ENCODE measurements at regions not wholly inside any gene's neighbourhood (a gene's known extent, or its start where the extent isn't known, plus 50 kb on each side); places are given as distances from the start of the nearest gene placed in this dataset.

DNA sequence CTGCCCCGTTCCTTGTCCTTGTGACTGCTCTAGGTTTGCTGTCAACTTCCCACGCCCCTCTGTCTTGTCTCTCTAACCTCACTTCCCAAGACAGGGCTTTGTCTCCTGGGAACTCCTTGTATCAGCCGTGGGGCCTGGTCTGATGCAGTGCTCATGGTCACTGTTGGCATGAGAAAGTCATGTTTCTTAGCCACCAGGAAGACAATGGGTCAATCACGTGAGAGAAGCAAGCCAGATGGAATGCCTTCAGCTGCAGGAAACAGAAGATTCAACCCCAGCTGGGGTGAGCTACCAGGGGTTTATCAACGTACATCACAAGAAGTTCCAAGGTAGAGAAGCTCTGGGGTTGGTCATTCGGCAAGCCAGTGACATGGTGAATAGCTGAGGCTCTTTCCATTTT lies 116.6 kb downstream of the IRF8 start:
- Mint-ChIP-seq H3K9me3 (ENCODE audit: unreplicated experiment) (no peaks in the 10 kb centered on the region), H3K27ac (ENCODE audit: unreplicated experiment) (no peak overlapping the region), H3K4me1 (ENCODE audit: low read depth, unreplicated experiment) (peaks cover 3% of the 10 kb centered on the region), H3K4me3 (ENCODE audit: unreplicated experiment) (no peak overlapping the region), H3K36me3 (ENCODE audit: unreplicated experiment) (peaks cover 13% of the 10 kb centered on the region), H3K27me3 (ENCODE audit: unreplicated experiment) (peaks cover 4% of the 10 kb centered on the region)
- TF ChIP-seq, protein P1, sequence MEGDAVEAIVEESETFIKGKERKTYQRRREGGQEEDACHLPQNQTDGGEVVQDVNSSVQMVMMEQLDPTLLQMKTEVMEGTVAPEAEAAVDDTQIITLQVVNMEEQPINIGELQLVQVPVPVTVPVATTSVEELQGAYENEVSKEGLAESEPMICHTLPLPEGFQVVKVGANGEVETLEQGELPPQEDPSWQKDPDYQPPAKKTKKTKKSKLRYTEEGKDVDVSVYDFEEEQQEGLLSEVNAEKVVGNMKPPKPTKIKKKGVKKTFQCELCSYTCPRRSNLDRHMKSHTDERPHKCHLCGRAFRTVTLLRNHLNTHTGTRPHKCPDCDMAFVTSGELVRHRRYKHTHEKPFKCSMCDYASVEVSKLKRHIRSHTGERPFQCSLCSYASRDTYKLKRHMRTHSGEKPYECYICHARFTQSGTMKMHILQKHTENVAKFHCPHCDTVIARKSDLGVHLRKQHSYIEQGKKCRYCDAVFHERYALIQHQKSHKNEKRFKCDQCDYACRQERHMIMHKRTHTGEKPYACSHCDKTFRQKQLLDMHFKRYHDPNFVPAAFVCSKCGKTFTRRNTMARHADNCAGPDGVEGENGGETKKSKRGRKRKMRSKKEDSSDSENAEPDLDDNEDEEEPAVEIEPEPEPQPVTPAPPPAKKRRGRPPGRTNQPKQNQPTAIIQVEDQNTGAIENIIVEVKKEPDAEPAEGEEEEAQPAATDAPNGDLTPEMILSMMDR (IDR thresholded peaks at IDR 0.05; ENCODE audit: partially characterized antibody, unreplicated experiment): no peak
- no peak for DNase-seq

DNA sequence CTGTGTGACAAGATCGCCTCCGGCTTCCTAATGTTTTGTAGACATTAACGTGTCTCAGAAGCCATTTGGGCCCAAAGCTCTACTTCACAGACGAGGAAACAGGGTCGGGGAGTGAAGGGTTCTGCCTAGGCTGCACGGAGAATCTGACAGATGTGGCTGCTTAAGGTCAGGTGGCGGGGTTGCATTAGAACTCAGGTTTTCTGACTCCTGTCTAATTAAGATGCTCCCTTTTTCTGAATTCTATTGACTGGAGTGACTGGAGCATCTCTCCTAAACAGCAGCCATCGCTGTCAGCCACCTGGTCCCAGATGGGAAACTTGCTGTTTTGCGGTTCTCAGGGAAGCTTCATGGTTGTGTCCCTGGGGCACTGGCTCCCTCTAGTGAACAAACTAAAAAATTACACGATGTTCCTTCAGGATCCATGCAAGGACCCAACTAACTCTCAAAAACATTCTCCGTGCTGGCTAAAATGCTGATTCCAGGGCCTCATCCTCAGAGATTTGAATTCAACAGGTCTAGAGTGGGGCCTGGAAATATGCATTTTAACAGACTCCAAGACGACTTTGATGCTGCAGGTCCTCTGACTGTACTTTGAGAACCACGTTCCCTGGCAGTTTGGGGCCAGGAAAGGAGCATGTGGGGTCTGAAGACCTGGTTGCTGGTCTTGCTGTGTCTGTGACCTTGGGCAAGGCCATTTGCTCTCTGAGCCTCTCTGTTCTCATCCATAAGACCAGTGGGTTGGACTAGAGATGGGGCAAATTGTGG lies 117.4 kb downstream of the IRF8 start:
- H3K27me3 Mint-ChIP-seq (ENCODE audit: unreplicated experiment): peaks cover 4% of the 10 kb centered on the region
- peak overlapping the region; percentile 54 for H3K27ac Mint-ChIP-seq (ENCODE audit: unreplicated experiment)
- H3K4me3 Mint-ChIP-seq (ENCODE audit: unreplicated experiment): no peak overlapping the region
- H3K9me3 Mint-ChIP-seq (ENCODE audit: unreplicated experiment): no peaks in the 10 kb centered on the region
- DNase-seq: peak; percentile 79
- TF ChIP-seq, protein P1 (IDR thresholded peaks at IDR 0.05; ENCODE audit: partially characterized antibody, unreplicated experiment): peak; percentile 89
- H3K36me3 Mint-ChIP-seq (ENCODE audit: unreplicated experiment): peaks cover 13% of the 10 kb centered on the region
- peaks cover 3% of the 10 kb centered on the region for H3K4me1 Mint-ChIP-seq (ENCODE audit: low read depth, unreplicated experiment)

DNA sequence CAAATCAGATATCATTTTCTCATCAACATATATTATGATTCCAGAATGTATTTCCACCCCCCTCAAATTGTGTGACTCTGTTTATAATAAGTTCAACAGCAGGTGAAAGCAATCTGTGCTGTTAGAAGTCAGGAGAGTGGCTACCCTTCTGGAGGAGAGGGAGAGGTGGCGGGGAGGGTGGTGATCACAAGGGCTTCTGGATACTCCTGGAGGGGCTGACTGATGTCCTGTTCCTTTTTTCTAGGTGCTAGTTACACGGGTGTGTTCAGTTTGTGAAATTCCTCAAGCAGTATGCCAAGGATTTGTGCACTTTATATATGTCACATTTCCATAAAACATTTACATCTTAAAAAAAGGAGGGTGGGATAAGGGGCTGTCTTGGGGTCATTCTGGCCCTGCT lies 119.1 kb downstream of the IRF8 start:
- TF ChIP-seq, protein P1 (IDR thresholded peaks at IDR 0.05; ENCODE audit: partially characterized antibody, unreplicated experiment): no peak
- peaks cover 13% of the 10 kb centered on the region for H3K36me3 Mint-ChIP-seq (ENCODE audit: unreplicated experiment)
- no peak overlapping the region for H3K27ac Mint-ChIP-seq (ENCODE audit: unreplicated experiment)
- H3K27me3 Mint-ChIP-seq (ENCODE audit: unreplicated experiment): peaks cover 4% of the 10 kb centered on the region
- no peak overlapping the region for H3K4me3 Mint-ChIP-seq (ENCODE audit: unreplicated experiment)
- H3K9me3 Mint-ChIP-seq (ENCODE audit: unreplicated experiment): peaks cover 1% of the 10 kb centered on the region
- no peak for DNase-seq
- peaks cover 3% of the 10 kb centered on the region for H3K4me1 Mint-ChIP-seq (ENCODE audit: low read depth, unreplicated experiment)

DNA sequence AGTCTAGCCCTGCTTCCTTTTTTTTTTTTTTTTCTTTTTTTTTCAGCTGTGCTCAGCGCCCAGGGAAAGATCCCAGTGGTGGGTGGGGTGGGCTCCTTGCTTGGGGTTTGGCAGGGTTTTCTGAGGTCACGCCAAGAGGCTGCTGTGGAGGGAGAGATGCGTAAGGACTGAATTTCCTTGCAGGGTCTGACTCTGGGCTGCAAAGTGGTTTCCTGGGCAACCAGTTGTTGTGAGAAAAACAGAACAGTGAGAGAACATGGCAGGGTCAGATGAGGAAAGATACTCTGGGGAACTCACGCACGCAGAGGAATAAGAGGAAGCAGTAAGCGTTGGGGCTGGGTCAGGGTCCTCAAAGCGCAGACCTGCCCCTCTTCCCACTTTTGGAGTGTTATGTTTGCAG lies 119.5 kb downstream of the IRF8 start:
- TF ChIP-seq, protein P1 (IDR thresholded peaks at IDR 0.05; ENCODE audit: partially characterized antibody, unreplicated experiment): no peak
- no peak overlapping the region for H3K4me3 Mint-ChIP-seq (ENCODE audit: unreplicated experiment)
- H3K9me3 Mint-ChIP-seq (ENCODE audit: unreplicated experiment): peaks cover 1% of the 10 kb centered on the region
- no peak for DNase-seq
- H3K36me3 Mint-ChIP-seq (ENCODE audit: unreplicated experiment): peaks cover 13% of the 10 kb centered on the region
- H3K27ac Mint-ChIP-seq (ENCODE audit: unreplicated experiment): peak overlapping the region; percentile 28
- peaks cover 3% of the 10 kb centered on the region for H3K4me1 Mint-ChIP-seq (ENCODE audit: low read depth, unreplicated experiment)
- peaks cover 4% of the 10 kb centered on the region for H3K27me3 Mint-ChIP-seq (ENCODE audit: unreplicated experiment)

DNA sequence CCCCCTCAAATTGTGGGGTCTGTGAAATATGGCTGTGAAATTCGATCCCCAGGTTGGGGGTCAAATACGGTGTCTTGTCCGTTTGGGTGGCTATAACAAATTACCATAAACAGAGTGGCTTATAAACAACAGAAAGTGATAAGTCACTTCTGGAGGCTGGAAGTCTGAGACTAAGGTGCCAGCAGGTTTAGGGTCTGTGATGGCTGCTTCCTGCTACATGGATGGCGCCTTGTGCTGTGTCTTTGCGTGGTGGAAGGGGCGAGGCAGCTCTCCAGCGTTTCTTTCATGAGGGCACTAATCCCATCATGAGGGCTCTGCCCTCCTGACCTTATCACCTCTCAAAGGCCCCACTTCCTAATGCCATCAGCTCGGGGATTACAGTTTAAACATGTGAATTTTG lies 120.0 kb downstream of the IRF8 start:
- no peak for DNase-seq
- Mint-ChIP-seq H3K27ac (ENCODE audit: unreplicated experiment) (no peak overlapping the region), H3K36me3 (ENCODE audit: unreplicated experiment) (peaks cover 9% of the 10 kb centered on the region), H3K27me3 (ENCODE audit: unreplicated experiment) (peaks cover 3% of the 10 kb centered on the region), H3K4me3 (ENCODE audit: unreplicated experiment) (no peak overlapping the region), H3K4me1 (ENCODE audit: low read depth, unreplicated experiment) (peaks cover 3% of the 10 kb centered on the region), H3K9me3 (ENCODE audit: unreplicated experiment) (peaks cover 4% of the 10 kb centered on the region)
- TF ChIP-seq, protein P1 (IDR thresholded peaks at IDR 0.05; ENCODE audit: partially characterized antibody, unreplicated experiment): no peak

Measured in glutamatergic neuron (in vitro differentiated cells).